ENCODE measurements at regions not wholly inside any gene's neighbourhood (a gene's known extent, or its start where the extent isn't known, plus 50 kb on each side); places are given as distances from the start of the nearest gene placed in this dataset.
"Not testable (repeated sequence)": the region's sequence is repeated elsewhere in the genome, so short reads cannot be mapped to it uniquely, and the experiment has no call there.

GRCh38 chr2:236775511-236775910 is 205.9 kb downstream of the ACKR3 start:
- no peak for DNase-seq

DNA sequence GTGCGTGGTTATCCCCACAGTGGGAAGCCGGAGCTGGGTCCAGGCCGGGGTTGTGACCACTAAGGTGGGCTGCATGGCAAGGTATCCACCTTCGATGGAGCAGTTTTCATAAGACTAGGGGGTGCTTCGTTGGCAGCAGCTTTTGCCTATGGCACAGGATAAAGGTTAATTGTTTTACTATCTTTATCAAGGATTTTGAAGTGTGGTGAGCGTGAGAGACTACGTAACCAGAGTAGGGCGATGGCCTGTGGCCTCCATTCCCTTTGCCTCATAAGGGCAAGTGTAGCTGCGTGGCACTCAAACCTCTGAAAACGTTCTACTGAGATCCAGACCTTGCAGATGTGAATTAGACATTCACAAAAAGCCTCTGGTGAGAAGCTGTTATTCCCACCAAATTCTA is 206.6 kb downstream of the ACKR3 start:
- DNase-seq, result no peak

GRCh38 chr2:236776695-236777251 is 207.1 kb downstream of the ACKR3 start:
- no peak for DNase-seq

DNA sequence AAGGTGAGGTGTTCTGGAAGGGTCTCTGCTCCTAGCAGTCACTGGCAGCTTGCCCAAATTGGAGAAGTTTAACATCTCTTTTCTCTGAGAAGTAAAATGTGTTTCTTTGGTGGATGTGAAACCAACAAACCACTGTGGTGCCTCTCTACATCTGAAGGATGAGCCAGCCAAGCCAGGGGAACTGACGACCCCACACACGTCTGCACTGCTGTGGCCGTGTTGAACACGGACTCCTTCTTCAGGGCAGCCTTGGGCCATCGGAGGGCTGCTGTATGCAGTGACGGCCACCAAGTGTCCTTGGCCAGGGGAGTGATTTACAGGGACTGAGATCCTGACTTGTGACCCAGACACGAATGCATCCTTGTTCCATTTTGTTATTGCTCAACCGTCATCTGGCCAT is 207.8 kb downstream of the ACKR3 start:
- DNase-seq, result no peak

- no peak for DNase-seq
Measured at GRCh38 chr2:236781933-236782816, 212.6 kb downstream of the ACKR3 start.

- DNase-seq, result no peak
Measured at GRCh38 chr2:236782938-236783337, 213.3 kb downstream of the ACKR3 start.

DNA sequence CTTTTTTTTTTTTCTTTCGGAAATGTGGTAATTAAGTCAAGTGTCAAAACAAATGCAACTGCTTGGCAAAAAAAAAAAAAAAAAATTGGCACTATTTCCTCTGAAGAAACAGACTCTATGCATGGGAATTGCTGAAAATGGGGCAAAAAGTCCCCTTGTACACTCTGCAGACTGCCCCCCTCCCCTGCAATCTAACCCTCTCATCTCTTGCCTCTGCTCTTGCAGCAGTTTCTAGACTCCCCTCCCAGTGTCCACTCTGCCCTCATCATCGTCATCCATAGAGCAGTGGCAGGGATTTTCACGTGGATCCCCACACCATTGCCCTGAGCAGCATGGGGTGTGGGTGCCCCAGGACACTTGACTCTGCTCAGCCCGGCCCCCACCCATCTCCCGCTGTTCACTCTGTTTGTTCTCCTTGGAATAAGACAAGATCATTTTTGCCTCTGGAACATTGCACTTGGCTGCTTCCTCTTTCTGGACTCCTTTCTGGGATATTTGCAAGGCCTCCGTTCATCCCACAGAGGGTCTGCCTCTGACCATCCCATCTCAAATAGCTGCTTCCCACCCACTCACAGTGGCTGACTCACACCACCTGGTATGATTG is 213.9 kb downstream of the ACKR3 start:
- DNase-seq, result no peak

GRCh38 chr2:236785611-236786057 is 216.0 kb downstream of the ACKR3 start:
- DNase-seq, result no peak

DNA sequence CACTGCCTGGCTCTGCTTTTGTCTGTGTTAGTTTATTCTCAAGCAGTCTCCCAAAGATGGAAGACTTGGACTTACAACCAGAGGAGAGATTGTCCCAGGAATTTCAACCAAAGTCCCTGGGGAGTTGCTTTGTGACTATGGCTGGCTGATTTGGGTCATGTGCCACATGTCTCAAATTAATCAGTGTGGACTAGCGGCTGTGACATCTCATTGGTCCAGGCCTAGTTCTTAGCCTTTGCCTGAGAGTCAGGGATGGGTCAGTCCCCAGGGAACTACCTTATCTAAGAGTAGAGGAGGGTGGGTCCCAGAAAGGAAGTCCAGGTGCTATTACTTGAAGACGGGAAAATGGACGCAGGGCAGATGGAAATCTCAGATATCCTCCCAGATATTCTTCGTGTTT is 217.1 kb downstream of the ACKR3 start:
- DNase-seq, result no peak

DNA sequence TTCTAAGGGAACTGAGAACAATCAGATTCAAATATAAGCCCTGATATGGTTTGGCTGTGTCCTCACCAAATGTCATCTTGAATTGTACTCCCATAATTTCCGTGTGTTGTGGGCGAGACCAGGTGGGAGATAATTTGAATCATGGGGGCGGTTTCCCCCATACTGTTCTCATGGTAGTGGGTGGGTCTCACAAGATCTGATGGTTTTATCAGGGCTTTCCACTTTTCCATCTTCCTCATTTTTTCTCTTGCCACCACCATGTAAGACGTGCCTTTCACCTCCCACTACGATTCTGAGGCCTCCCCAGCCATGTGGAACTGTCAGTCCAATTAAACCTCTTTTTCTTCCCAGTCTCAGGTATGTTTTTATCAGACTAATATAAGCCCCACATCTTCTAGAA is 217.8 kb downstream of the ACKR3 start:
- not testable (repeated sequence) for DNase-seq

- no peak for DNase-seq
Measured at GRCh38 chr2:236787885-236788284, 218.3 kb downstream of the ACKR3 start.

GRCh38 chr2:236790963-236791362 is 221.3 kb downstream of the ACKR3 start:
- no peak for DNase-seq

DNA sequence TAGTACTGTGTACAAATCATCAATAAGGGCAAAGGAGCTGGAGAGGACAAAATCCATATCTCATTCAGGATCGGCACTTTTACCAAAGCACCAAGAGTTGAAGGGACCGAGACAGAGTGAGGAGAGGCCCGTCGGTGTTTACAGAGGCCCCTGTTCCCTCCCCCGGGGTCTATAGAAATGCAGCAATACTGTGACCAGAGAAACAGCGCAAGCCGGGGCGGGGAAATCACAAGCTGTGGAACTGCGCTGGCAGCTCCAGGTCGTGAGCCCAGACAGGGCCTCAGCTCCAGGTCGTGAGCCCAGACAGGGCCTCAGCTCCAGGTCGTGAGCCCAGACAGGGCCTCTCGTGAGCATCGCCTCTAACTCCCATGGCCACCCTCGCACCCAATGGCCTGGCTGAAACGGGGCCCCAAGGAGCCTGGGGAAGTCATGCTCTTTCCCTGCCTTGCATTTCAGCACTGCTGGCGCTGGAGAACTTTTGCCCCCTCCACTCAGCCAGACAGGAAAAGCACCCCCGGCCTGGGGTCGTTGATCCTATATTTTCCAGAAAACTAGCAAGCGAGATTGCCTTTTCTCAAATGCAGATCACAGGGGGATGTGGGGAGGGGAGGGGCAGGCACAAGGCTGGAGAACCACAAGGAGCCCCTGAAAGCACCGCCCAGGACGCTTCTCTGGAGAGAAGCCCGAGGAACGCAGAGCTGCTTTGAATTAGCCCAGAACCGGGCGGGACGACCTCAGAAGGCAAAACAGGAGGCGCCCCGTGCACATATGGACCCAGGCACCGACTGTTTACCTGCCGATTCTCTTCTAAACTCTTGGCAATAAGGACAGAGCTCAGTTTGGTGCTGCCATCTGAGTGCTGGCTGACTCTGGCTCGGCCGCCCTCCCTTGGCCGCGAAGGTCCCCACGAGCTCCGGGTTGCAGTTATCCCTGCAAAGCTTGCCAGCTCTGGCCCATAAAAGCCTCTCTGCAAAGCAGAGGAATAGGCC is 223.7 kb downstream of the ACKR3 start:
- no peak for DNase-seq

DNA sequence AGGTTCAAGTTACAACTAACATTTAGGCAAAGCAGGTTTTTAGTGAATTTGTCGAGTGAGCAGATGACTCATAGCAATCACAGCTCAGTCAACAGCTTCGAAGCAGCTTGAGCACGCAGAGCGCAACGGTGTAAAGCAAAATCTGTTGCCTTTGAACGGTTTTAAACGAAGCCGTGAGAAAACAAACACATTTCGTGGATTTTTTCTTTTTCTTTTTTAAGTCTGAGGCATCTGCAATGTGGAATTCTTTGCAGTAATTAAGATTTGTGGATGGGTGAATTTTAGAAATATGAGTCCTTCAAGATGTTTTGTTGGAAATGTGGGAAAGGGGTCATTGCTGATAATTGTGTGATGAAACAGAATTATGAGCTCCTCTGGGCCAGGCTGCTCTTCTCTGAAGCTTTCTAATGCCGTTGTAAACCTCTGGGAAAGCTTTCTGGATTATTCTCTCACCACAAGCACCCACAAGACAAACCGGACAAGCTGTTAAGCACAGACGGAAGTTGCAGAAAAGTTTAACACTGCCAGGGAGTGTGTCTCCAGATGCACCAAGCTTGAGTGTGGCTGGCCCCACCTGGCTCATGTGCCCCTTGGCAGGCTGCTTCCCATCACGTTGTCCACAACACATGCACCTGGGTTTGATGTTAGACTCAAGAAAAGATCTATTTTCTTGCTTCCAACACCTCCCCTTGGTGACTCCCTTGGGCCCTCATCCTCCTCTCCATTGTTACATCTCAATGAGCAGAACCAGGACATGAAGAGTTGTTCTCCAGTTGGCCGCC is 224.7 kb downstream of the ACKR3 start:
- DNase-seq, result no peak

DNA sequence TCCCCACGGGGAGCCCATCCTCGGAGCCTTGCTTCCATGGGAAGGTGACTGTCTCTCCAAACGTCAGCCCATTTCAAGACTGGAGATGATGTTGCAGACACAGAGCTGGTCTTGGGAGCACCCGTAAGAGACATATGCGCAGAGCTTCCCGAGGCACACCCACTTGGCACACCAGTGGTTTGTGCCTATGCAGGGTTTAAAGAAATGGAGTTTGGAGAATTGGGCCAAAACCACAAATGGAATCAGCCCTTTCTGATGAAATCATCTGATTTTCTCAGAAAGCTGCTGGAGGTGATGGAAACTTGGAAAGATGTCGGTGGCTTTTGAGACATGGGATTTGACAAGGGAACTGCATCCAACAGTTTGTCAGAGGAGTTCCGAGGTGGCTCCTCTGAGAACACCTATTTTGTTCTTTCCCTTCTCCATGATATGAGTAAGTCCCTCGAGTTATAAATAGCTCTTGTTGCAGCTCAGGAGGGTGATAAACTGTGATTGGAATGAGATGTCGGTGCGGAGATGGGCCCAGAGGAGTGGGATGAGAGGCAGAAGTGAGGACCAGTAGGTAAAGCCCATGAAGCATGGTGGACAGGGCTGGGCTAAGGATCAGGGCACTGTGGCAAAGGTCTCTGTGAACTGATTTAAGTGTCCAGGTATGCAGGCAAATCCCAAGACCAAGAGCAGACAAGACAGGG is 225.7 kb downstream of the ACKR3 start:
- no peak for DNase-seq

DNA sequence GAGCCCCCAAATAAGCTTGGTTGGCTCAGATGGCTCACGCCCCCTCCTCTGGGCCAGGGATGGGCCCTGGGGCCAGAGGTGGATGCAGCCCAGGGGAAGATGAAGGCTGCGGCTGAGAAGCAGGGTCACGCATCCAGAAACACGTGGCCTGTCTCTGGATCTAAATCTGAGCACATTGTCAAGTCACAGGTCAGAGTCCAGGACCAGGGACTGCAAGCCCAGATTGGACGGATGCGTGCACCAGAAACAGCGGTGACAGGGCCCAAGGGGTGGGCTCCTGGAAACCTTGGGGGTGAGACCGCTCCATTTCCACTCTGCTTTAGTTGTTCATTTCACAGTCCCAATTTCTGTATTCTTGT is 226.2 kb downstream of the ACKR3 start:
- no peak for DNase-seq

DNA sequence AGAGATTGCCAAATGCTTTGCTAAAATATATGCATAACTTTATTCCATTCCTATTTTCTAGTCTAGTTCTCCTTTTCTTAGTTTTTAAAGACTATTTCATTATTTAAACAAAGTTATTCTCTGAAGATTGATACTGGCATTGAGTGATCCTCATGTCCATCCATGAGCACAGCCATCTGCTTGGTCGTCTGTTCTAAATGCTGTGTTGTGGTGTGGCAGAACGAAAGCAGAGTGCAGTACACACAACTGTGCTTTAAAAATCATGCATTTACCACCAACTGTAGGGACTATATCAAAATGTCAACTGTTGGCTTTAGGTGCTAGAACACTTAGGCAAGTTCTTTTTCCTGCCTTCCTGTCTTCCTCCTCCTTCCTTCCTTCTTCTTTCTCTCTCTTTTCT is 226.6 kb downstream of the ACKR3 start:
- DNase-seq, result no peak

DNA sequence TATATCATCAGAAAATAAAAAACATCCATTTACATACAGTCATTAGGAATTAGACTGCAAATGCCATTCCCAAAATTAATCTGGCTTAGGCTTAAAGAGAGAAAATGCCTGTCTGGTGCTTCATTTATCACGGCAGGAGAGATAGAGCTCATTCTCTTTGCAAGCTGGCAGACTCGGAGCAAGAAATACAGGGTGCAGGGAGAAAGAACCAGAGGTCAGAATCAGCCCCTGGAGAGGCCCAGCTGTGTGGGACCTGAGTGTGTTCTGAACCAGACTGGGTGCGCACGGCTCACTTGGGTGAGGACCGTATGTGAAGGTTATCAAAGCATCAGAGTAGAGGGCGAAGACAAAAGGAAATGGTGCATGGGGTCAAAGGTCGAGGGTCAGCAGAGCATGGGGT is 227.8 kb downstream of the ACKR3 start:
- DNase-seq, result no peak

DNA sequence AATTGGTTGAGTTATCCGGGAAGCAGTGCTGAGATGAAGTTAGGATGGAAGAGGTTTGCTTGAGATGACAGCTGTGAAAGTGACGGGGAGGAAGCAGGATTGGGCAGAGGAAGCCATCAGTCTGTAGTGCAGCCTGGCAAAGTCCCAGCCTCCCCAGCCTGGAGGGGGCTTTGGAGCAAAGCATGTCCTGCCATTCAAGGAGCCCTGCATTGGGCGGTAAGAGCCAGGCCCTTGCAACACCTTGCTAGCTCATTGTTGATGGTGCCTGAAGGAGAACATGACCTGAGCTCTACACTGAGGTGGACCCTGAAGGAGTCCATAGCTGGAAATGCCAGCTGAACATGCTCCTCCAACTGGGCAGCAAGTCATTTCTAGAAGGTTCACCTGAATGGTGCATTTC is 228.9 kb downstream of the ACKR3 start:
- no peak for DNase-seq

GRCh38 chr2:236799391-236800026 is 229.9 kb downstream of the ACKR3 start:
- DNase-seq, result no peak

- DNase-seq, result no peak
Measured at GRCh38 chr2:236802862-236803261, 233.2 kb downstream of the ACKR3 start.
